ENCODE measurements at regions not wholly inside any gene's neighbourhood (a gene's known extent, or its start where the extent isn't known, plus 50 kb on each side); places are given as distances from the start of the nearest gene placed in this dataset.
A peak's percentile ranks its signal among the peaks of the same experiment; 100 is the strongest.
"Not testable (repeated sequence)": the region's sequence is repeated elsewhere in the genome, so short reads cannot be mapped to it uniquely, and the experiment has no call there.

GRCh38 chr7:68601826-68602225 is 996.4 kb upstream of the AUTS2 start:
- DNase-seq, result no peak

GRCh38 chr7:68604541-68604940 is 993.7 kb upstream of the AUTS2 start:
- no peak for DNase-seq

- no peak for DNase-seq
Observed at GRCh38 chr7:68610701-68611100, 987.6 kb upstream of the AUTS2 start.

GRCh38 chr7:68613405-68613804 is 984.9 kb upstream of the AUTS2 start:
- peak; percentile 65 for DNase-seq

GRCh38 chr7:68613897-68614296 is 984.4 kb upstream of the AUTS2 start:
- DNase-seq, result no peak

GRCh38 chr7:68619526-68619925 is 978.7 kb upstream of the AUTS2 start:
- DNase-seq, result no peak

- DNase-seq, result peak; percentile 20
Observed at GRCh38 chr7:68622500-68622899, 975.8 kb upstream of the AUTS2 start.

GRCh38 chr7:68623030-68623429 is 975.2 kb upstream of the AUTS2 start:
- no peak for DNase-seq

GRCh38 chr7:68627247-68627864 is 970.9 kb upstream of the AUTS2 start:
- no peak for DNase-seq

GRCh38 chr7:68630914-68631313 is 967.4 kb upstream of the AUTS2 start:
- DNase-seq, result not testable (repeated sequence)

- DNase-seq, result no peak
Observed at GRCh38 chr7:68640103-68640502, 958.2 kb upstream of the AUTS2 start.

GRCh38 chr7:68642727-68643126 is 955.5 kb upstream of the AUTS2 start:
- DNase-seq, result no peak

GRCh38 chr7:68663392-68663791 is 934.9 kb upstream of the AUTS2 start:
- DNase-seq, result no peak

GRCh38 chr7:68671046-68671445 is 927.2 kb upstream of the AUTS2 start:
- DNase-seq, result no peak

- no peak for DNase-seq
Observed at GRCh38 chr7:68671671-68672070, 926.6 kb upstream of the AUTS2 start.

GRCh38 chr7:68674826-68675225 is 923.4 kb upstream of the AUTS2 start:
- DNase-seq, result no peak

GRCh38 chr7:68676813-68677535 is 921.3 kb upstream of the AUTS2 start:
- DNase-seq, result no peak

GRCh38 chr7:68678196-68678595 is 920.1 kb upstream of the AUTS2 start:
- no peak for DNase-seq

- peak; percentile 72 for DNase-seq
Observed at GRCh38 chr7:68679459-68680234, 918.6 kb upstream of the AUTS2 start.

- DNase-seq, result no peak
Observed at GRCh38 chr7:68680235-68680872, 917.9 kb upstream of the AUTS2 start.

GRCh38 chr7:68682910-68683309 is 915.4 kb upstream of the AUTS2 start:
- peak; percentile 98 for DNase-seq

- DNase-seq, result peak; percentile 95
Observed at GRCh38 chr7:68684246-68684839, 913.9 kb upstream of the AUTS2 start.

GRCh38 chr7:68684996-68685395 is 913.3 kb upstream of the AUTS2 start:
- peak; percentile 91 for DNase-seq

Measured in NCI-H69 (cell line).